ENCODE measurements at regions not wholly inside any gene's neighbourhood (a gene's known extent, or its start where the extent isn't known, plus 50 kb on each side); places are given as distances from the start of the nearest gene placed in this dataset.
"Not testable (repeated sequence)": the region's sequence is repeated elsewhere in the genome, so short reads cannot be mapped to it uniquely, and the experiment has no call there.

DNA sequence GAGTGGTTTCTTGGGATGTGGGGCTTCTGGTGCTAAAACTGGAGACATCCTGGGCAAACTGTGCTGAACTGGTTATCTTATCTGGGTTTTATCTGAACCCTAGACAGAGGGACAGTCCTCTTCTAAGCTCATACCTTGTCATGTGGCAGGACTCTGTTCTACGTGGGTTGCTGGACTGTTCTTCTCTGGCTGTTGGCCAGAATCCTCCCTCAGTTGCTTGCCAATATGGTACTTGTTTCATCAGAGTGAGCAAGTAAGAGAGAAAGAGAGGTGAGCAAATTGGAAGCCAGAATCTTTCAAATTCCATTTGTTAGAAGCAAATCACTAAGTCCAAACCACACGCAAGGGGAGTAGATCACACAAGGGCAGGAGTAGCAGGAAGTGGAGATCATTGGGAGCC, 291.5 kb upstream of the TBL1XR1 start:
- no peak for TF ChIP-seq CTCF (IDR thresholded peaks at IDR 0.05; ENCODE audit: low read depth, low read length)
- H3K4me3 ChIP-seq (ENCODE audit: low read depth, low read length), result no peak overlapping the region

DNA sequence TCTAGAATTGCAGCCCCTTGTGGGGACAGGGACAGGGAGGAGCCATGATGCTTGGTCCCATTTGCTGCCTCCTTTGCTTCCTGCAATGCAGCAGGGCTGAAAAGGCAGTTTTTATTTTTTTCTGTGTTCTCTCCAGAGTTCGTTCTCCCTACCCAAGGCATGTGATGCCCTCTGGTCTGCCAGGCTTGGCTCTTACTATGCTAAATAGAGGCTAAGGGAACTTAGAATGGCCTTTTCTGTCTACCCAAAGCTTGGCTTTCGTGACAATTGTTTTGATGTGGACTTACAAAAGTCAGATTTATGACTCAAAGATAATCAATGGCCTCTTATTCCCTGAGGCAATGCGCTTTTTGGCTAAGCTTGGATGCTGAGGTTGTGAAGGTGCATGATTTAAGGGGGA, 293.3 kb upstream of the TBL1XR1 start:
- TF ChIP-seq CTCF (IDR thresholded peaks at IDR 0.05; ENCODE audit: low read depth, low read length), result no peak

GRCh38 chr3:177491296-177492032, 294.2 kb upstream of the TBL1XR1 start:
- H3K4me3 ChIP-seq (ENCODE audit: low read depth, low read length), result no peak overlapping the region
- no peak for TF ChIP-seq CTCF (IDR thresholded peaks at IDR 0.05; ENCODE audit: low read depth, low read length)

More for the DNA sequence above, 293.3 kb upstream of the TBL1XR1 start:
- no peak overlapping the region for H3K4me3 ChIP-seq (ENCODE audit: low read depth, low read length)

DNA sequence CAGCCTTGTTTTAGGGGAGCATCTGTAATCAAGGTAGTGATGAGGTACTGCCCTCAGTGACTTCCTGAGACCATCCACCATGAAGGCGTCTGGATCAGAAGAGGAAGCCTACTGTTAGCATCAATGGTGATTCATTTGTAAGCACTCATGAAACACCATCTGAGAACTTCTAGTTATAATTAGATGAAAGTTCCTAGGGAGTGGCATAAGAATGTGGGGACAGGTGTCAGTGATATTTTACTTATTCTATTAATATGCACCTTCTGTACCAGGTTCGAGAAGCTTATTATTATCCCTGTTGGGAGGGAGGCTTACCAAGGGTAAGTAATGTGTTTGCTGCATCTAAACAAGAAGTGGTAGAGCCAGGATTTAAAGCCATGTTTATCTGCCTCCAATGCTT, 295.8 kb upstream of the TBL1XR1 start:
- TF ChIP-seq CTCF (IDR thresholded peaks at IDR 0.05; ENCODE audit: low read depth, low read length), result no peak

DNA sequence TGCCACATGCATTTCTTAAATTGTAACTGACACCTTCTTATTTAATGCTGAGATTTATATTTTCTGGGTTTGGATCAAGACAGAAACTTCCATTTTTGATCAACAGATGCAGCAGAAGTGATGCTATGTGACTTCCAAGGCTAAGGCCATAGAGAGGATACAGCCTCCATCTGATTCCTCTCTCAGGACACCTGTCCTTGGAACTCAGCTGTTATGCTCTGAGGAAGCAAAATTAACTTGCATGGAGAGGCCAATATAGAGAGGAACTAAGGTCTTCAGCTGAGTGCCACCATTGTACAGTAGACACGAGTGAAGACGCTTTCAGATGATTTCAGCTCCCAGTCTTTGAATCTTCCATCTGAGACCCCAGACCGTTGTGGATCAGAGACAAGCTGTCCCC, 296.9 kb upstream of the TBL1XR1 start:
- no peak for TF ChIP-seq CTCF (IDR thresholded peaks at IDR 0.05; ENCODE audit: low read depth, low read length)
- no peak overlapping the region for H3K4me3 ChIP-seq (ENCODE audit: low read depth, low read length)

More for the DNA sequence above, 295.8 kb upstream of the TBL1XR1 start:
- no peak overlapping the region for H3K4me3 ChIP-seq (ENCODE audit: low read depth, low read length)

- no peak for TF ChIP-seq CTCF (IDR thresholded peaks at IDR 0.05; ENCODE audit: low read depth, low read length)
- H3K4me3 ChIP-seq (ENCODE audit: low read depth, low read length), result no peak overlapping the region
Measured at GRCh38 chr3:177495566-177495965, 298.3 kb upstream of the TBL1XR1 start.

GRCh38 chr3:177498037-177498857, 301.0 kb upstream of the TBL1XR1 start:
- TF ChIP-seq CTCF (IDR thresholded peaks at IDR 0.05; ENCODE audit: low read depth, low read length), result no peak
- no peak overlapping the region for H3K4me3 ChIP-seq (ENCODE audit: low read depth, low read length)

DNA sequence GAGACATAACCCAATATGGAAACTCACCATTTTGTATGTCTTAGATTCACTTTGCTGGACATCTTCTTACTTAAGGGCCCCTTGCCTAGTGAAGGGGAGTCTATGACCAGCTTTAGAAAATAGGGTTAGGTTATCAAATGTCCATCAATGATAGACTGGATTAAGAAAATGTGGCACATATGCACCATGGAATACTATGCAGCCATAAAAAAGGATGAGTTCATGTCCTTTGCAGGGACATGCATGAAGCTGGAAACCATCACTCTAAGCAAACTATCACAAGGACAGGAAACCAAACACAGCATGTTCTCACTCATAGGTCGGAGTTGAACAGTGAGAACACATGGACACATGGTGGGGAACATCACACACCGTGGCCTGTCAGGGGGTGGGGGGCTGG, 301.8 kb upstream of the TBL1XR1 start:
- not testable (repeated sequence) for H3K4me3 ChIP-seq (ENCODE audit: low read depth, low read length)

Measured in WI38 (cell line).